H9 (cell line): ENCODE measurements at regions not wholly inside any gene's neighbourhood (a gene's known extent, or its start where the extent isn't known, plus 50 kb on each side); places are given as distances from the start of the nearest gene placed in this dataset.

Experiments used
- DNase-seq: peaks from one replicate; pipeline ENCODE4 v3.0.0-alpha.2; 2017
- H2AFZ ChIP-seq: one replicate; pipeline ENCODE4 v1.6.1; 2013; ENCODE audit warnings: mild to moderate bottlenecking, low read length, control low read depth, moderate library complexity
- H2AK5ac ChIP-seq: 2 replicates; pipeline ENCODE4 v1.6.1; 2013; ENCODE audit warnings: low read length, control low read depth, mixed read lengths; ENCODE audit not compliant: insufficient read length
- H2BK120ac ChIP-seq: one replicate; pipeline ENCODE4 v1.6.1; 2013; ENCODE audit warnings: low read depth, mild to moderate bottlenecking, low read length, control low read depth, inconsistent platforms; ENCODE audit not compliant: poor library complexity, severe bottlenecking
- H2BK12ac ChIP-seq: 2 replicates; pipeline ENCODE4 v1.6.1; 2013; ENCODE audit warnings: low read length, control low read depth, mixed read lengths, low read depth; ENCODE audit not compliant: insufficient read length
- H2BK15ac ChIP-seq: 2 replicates; pipeline ENCODE4 v1.6.1; 2013; ENCODE audit warnings: low read depth, low read length, control low read depth
- H2BK20ac ChIP-seq: one replicate; pipeline ENCODE4 v1.6.1; 2013; ENCODE audit warnings: low read depth, mild to moderate bottlenecking, low read length, control low read depth, inconsistent platforms; ENCODE audit not compliant: poor library complexity, severe bottlenecking
- H2BK5ac ChIP-seq: 2 replicates; pipeline ENCODE4 v1.6.1; 2013; ENCODE audit warnings: low read length, control low read depth, mixed read lengths; ENCODE audit not compliant: insufficient read length
- H3K14ac ChIP-seq: 2 replicates; pipeline ENCODE4 v1.6.1; 2013; ENCODE audit warnings: low read length, control low read depth; ENCODE audit not compliant: insufficient read depth
- H3K18ac ChIP-seq: 2 replicates; pipeline ENCODE4 v1.6.1; 2013; ENCODE audit warnings: low read depth, mild to moderate bottlenecking, mixed read lengths, low read length, control low read depth; ENCODE audit not compliant: insufficient read length
- H3K23ac ChIP-seq: 2 replicates; pipeline ENCODE4 v1.6.1; 2013; ENCODE audit warnings: low read length, control low read depth, mixed read lengths, low read depth; ENCODE audit not compliant: insufficient read length
- H3K23me2 ChIP-seq: 2 replicates; pipeline ENCODE4 v1.6.1; 2013; ENCODE audit warnings: low read depth, mild to moderate bottlenecking, mixed read lengths, low read length, control low read depth; ENCODE audit not compliant: insufficient read length, poor library complexity, severe bottlenecking
- H3K27ac ChIP-seq: 2 replicates; pipeline ENCODE4 v1.5.1; 2013; ENCODE audit warnings: low read length, control low read depth, mixed read lengths, low read depth; ENCODE audit not compliant: insufficient read length
- H3K27me3 ChIP-seq: 2 replicates; pipeline ENCODE4 v1.6.1; 2013; ENCODE audit warnings: low read length, control low read depth, inconsistent platforms; ENCODE audit not compliant: insufficient read depth
- H3K4ac ChIP-seq: 2 replicates; pipeline ENCODE4 v1.6.1; 2013; ENCODE audit warnings: low read depth, mild to moderate bottlenecking, control low read depth, inconsistent platforms, low read length, moderate library complexity
- H3K4me1 ChIP-seq: 2 replicates; pipeline ENCODE4 v1.6.1; 2013; ENCODE audit warnings: low read length, control low read depth, inconsistent platforms; ENCODE audit not compliant: insufficient read depth
- H3K4me2 ChIP-seq: 2 replicates; pipeline ENCODE4 v1.6.1; 2013; ENCODE audit warnings: low read length, control low read depth, mixed read lengths; ENCODE audit not compliant: insufficient read length, insufficient read depth
- H3K56ac ChIP-seq: 2 replicates; pipeline ENCODE4 v1.6.1; 2013; ENCODE audit warnings: low read depth, mild to moderate bottlenecking, mixed read lengths, low read length, control low read depth; ENCODE audit not compliant: insufficient read length
- H3K79me1 ChIP-seq: 2 replicates; pipeline ENCODE4 v1.6.1; 2013; ENCODE audit warnings: low read depth, mild to moderate bottlenecking, moderate library complexity, low read length, control low read depth, inconsistent platforms; ENCODE audit not compliant: insufficient read depth, poor library complexity, severe bottlenecking
- H3K79me2 ChIP-seq: 2 replicates; pipeline ENCODE4 v1.6.1; 2013; ENCODE audit warnings: low read length, control low read depth, inconsistent platforms; ENCODE audit not compliant: insufficient read depth
- H3K9ac ChIP-seq: 2 replicates; pipeline ENCODE4 v1.6.1; 2013; ENCODE audit warnings: low read length, control low read depth, mixed read lengths; ENCODE audit not compliant: insufficient read length; ENCODE audit errors: extremely low read depth
- H3K9me3 ChIP-seq: one replicate; pipeline ENCODE4 v1.6.1; 2013; ENCODE audit warnings: low read depth, low read length, inconsistent platforms; ENCODE audit not compliant: control insufficient read depth
- H3T11ph ChIP-seq: one replicate; pipeline ENCODE4 v1.6.1; 2013; ENCODE audit warnings: mild to moderate bottlenecking, low read length, control low read depth, inconsistent platforms
- H4K20me1 ChIP-seq: one replicate; pipeline ENCODE4 v1.6.1; 2013; ENCODE audit not compliant: control insufficient read depth, insufficient read length, insufficient read depth
- H4K5ac ChIP-seq: 2 replicates; pipeline ENCODE4 v1.6.1; 2013; ENCODE audit warnings: low read depth, mild to moderate bottlenecking, mixed read lengths, low read length, control low read depth; ENCODE audit not compliant: insufficient read length
- H4K8ac ChIP-seq: replicated peaks from 2 replicates; pipeline ENCODE4 v1.6.1; 2013; ENCODE audit warnings: low read length, control low read depth, mixed read lengths, low read depth; ENCODE audit not compliant: insufficient read length
- H4K91ac ChIP-seq: 2 replicates; pipeline ENCODE4 v1.6.1; 2013; ENCODE audit warnings: low read depth, mild to moderate bottlenecking, moderate library complexity, mixed read lengths, low read length, control low read depth; ENCODE audit not compliant: insufficient read length
- H3K27ac Mint-ChIP-seq, 3 experiments: 2 replicates in 2 of 3; 3 replicates in 1 of 3; pipeline ENCODE4 v1.8.0; 2020 to 2021; ENCODE audit warnings: mixed read lengths in 3 of 3, mild to moderate bottlenecking in 1 of 3, moderate library complexity in 1 of 3
- H3K27me3 Mint-ChIP-seq: 2 replicates; pipeline ENCODE4 v1.8.0; 2021; ENCODE audit warnings: low read depth, mild to moderate bottlenecking, moderate library complexity, mixed read lengths
- H3K36me3 Mint-ChIP-seq, 3 experiments: 2 replicates in 2 of 3; 3 replicates in 1 of 3; pipeline ENCODE4 v1.8.0; 2020 to 2021; ENCODE audit warnings: low read depth in 3 of 3, mixed read lengths in 3 of 3; ENCODE audit not compliant: insufficient read depth in 1 of 3
- H3K4me1 Mint-ChIP-seq, 2 experiments: 2 replicates each; pipeline ENCODE4 v1.8.0; 2020; ENCODE audit warnings: mixed read lengths in 2 of 2
- H3K4me3 Mint-ChIP-seq, 2 experiments: 2 replicates in 1 of 2; 3 replicates in 1 of 2; pipeline ENCODE4 v1.8.0; 2020 to 2021; ENCODE audit warnings: mild to moderate bottlenecking in 2 of 2, mixed read lengths in 2 of 2, moderate library complexity in 1 of 2
- H3K9me3 Mint-ChIP-seq, 2 experiments: 2 replicates in 1 of 2; 3 replicates in 1 of 2; pipeline ENCODE4 v1.8.0; 2020; ENCODE audit warnings: mild to moderate bottlenecking in 2 of 2, mixed read lengths in 2 of 2, moderate library complexity in 1 of 2
- WGBS: extraction: QIAGEN DNeasy Blood & Tissue Kit; methylation state at CpG from one replicate; pipeline ENCODE4 v1.1.7; 2013; ENCODE audit warnings: missing lambda C conversion rate, low lambda C conversion rate, mixed read lengths; ENCODE audit not compliant: insufficient read length; ENCODE audit errors: extremely low coverage; 5-methylcytosine and 5-hydroxymethylcytosine counted together
- TF ChIP-seq, protein P1 (sequence below): fragments of 200-600 bp; sonication (generic); conservative IDR thresholded peaks from 3 replicates; pipeline ENCODE4 v1.8.0; 2021; ENCODE audit warnings: antibody characterized with exemption, mild to moderate bottlenecking

DNA sequence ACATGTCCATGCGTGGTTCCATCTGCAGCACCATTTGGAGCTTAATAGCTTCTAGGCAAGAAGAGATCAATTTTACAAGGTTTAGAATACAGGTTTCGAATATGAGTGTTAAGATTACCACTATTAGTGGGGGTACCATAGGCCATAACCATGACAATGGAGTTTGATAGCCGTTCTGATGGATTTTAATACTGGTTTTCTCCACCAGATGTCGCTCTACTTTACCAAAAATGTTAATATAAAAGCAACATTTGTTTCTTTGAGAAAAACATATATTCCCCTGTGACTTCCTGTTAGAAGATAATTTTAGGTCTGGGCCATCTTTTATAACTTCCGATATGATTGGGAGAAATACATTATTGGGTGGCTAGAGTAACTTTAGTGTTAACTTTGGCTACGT lies 499.7 kb upstream of the POU3F4 start:
- Histone ChIP-seq H2BK5ac (no peak overlapping the region), H3K4me1 (no peaks in the 10 kb centered on the region), H2AK5ac (no peak overlapping the region), H2BK20ac (no peak overlapping the region), H2BK120ac (no peak overlapping the region), H3K79me1 (no peaks in the 10 kb centered on the region), H2AFZ (no peak overlapping the region), H3K4ac (no peak overlapping the region), H3K23me2 (no peaks in the 10 kb centered on the region), H3K56ac (no peak overlapping the region), H3K9me3 (peaks cover 33% of the 10 kb centered on the region), H3K18ac (no peak overlapping the region), H4K20me1 (no peaks in the 10 kb centered on the region), H4K91ac (no peak overlapping the region), H3K27me3 (no peaks in the 10 kb centered on the region), H2BK12ac (no peak overlapping the region), H3T11ph (no peak overlapping the region), H3K27ac (no peak overlapping the region), H3K23ac (no peak overlapping the region), H3K4me2 (no peak overlapping the region), H3K79me2 (no peaks in the 10 kb centered on the region), H2BK15ac (no peak overlapping the region), H4K5ac (no peak overlapping the region), H4K8ac (no peak overlapping the region), H3K9ac (no peak overlapping the region), H3K14ac (no peak overlapping the region)
- TF ChIP-seq, protein P1, sequence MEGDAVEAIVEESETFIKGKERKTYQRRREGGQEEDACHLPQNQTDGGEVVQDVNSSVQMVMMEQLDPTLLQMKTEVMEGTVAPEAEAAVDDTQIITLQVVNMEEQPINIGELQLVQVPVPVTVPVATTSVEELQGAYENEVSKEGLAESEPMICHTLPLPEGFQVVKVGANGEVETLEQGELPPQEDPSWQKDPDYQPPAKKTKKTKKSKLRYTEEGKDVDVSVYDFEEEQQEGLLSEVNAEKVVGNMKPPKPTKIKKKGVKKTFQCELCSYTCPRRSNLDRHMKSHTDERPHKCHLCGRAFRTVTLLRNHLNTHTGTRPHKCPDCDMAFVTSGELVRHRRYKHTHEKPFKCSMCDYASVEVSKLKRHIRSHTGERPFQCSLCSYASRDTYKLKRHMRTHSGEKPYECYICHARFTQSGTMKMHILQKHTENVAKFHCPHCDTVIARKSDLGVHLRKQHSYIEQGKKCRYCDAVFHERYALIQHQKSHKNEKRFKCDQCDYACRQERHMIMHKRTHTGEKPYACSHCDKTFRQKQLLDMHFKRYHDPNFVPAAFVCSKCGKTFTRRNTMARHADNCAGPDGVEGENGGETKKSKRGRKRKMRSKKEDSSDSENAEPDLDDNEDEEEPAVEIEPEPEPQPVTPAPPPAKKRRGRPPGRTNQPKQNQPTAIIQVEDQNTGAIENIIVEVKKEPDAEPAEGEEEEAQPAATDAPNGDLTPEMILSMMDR = peak; percentile 66
- Mint-ChIP-seq H3K27me3 (no peaks in the 10 kb centered on the region), H3K9me3 (peaks cover 48 to 65% of the 10 kb centered on the region in 2 experiments), H3K4me1 (no peaks in the 10 kb centered on the region), H3K36me3 (no peaks in the 10 kb centered on the region; a peak in 1 of 7 replicates), H3K4me3 (no peak overlapping the region), H3K27ac (no peak overlapping the region)
- WGBS = no CpG with 5 or more reads among the region's 6 CpGs
- DNase-seq = no peak
